ENCODE measurements at regions not wholly inside any gene's neighbourhood (a gene's known extent, or its start where the extent isn't known, plus 50 kb on each side); places are given as distances from the start of the nearest gene placed in this dataset.

DNA sequence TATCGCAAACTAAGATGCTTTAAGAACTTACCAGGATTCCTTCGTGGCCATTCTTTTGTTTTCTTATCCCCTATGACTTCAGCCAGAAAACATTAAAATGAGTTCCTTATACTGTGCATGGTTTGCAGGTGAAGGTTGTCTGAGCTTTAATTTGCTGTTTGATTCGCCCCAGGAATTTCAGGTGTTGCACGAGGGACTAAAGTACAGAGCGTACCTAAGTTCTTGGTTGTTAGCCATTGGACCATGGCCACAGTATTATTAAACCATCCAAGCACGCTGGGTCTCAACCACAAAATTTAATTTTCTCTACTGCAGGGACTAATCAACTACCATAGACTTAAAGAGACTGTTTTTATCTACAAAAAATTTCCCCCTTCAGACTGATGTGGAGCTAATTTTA, 208.4 kb upstream of the MPDZ start:
- H3K79me2 ChIP-seq (ENCODE audit: low read length) = no peaks in the 10 kb centered on the region
- no peaks in the 10 kb centered on the region for H3K9me2 ChIP-seq (replicated peaks; ENCODE audit: insufficient read depth, low read length)
- no peaks in the 10 kb centered on the region for H3K36me3 ChIP-seq (replicated peaks; ENCODE audit: insufficient read depth, low read length)
- H4K20me1 ChIP-seq (ENCODE audit: insufficient read depth, low read length) = no peaks in the 10 kb centered on the region
- H3F3A ChIP-seq (ENCODE audit: insufficient read depth, low read length) = no peaks in the 10 kb centered on the region
- H3K27ac ChIP-seq (ENCODE audit: low read length) = no peak overlapping the region
- H3K4me1 ChIP-seq (ENCODE audit: low read length) = no peaks in the 10 kb centered on the region
- H3K27me3 ChIP-seq (replicated peaks; ENCODE audit: insufficient read depth, low read length) = no peaks in the 10 kb centered on the region
- no peak for DNase-seq
- no peaks in the 10 kb centered on the region for H3K9me3 ChIP-seq (replicated peaks; ENCODE audit: insufficient read depth, low read length)
- no peak overlapping the region for H3K4me3 ChIP-seq (ENCODE audit: low read length)
- H3K4me2 ChIP-seq (ENCODE audit: low read depth, low read length) = no peak overlapping the region
- H2AFZ ChIP-seq (ENCODE audit: low read length) = no peak overlapping the region
- TF ChIP-seq EZH2 (optimal IDR thresholded peaks at IDR 0.05; ENCODE audit: low read depth, low read length) (no peak), CTCF (IDR thresholded peaks at IDR 0.05; ENCODE audit: low read length) (no peak), EZH2phosphoT487 (IDR thresholded peaks at IDR 0.05; ENCODE audit: low read length) (no peak)
- no peak overlapping the region for H3K9ac ChIP-seq (ENCODE audit: low read length)

DNA sequence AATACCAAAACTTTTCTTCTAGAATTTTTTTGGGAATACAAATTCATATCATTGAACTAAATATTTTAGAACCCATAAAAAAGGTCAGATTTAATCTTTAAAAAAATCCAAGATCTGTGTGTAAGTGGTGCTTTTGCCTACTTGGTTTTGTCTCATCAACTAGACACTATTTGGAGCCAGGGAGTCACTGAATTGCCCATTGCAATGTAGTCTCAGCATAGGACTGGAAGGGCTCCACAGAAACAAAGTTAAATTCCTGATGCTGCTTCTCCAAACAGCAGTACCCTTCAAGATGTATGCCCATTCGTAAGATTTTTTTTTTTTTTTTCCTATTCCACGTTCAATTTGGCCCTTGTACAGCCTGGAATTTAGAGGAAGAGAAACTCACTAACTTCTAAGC, 208.0 kb upstream of the MPDZ start:
- H3K27ac ChIP-seq (ENCODE audit: low read length) = no peak overlapping the region
- H3K9ac ChIP-seq (ENCODE audit: low read length) = no peak overlapping the region
- no peak overlapping the region for H3K4me3 ChIP-seq (ENCODE audit: low read length)
- no peaks in the 10 kb centered on the region for H3K36me3 ChIP-seq (replicated peaks; ENCODE audit: insufficient read depth, low read length)
- H2AFZ ChIP-seq (ENCODE audit: low read length) = no peak overlapping the region
- TF ChIP-seq EZH2 (optimal IDR thresholded peaks at IDR 0.05; ENCODE audit: low read depth, low read length) (no peak), CTCF (IDR thresholded peaks at IDR 0.05; ENCODE audit: low read length) (no peak), EZH2phosphoT487 (IDR thresholded peaks at IDR 0.05; ENCODE audit: low read length) (no peak)
- H3K9me3 ChIP-seq (replicated peaks; ENCODE audit: insufficient read depth, low read length) = no peaks in the 10 kb centered on the region
- no peak for DNase-seq
- no peaks in the 10 kb centered on the region for H4K20me1 ChIP-seq (ENCODE audit: insufficient read depth, low read length)
- H3K4me1 ChIP-seq (ENCODE audit: low read length) = no peaks in the 10 kb centered on the region
- H3K27me3 ChIP-seq (replicated peaks; ENCODE audit: insufficient read depth, low read length) = no peaks in the 10 kb centered on the region
- no peaks in the 10 kb centered on the region for H3K79me2 ChIP-seq (ENCODE audit: low read length)
- no peaks in the 10 kb centered on the region for H3F3A ChIP-seq (ENCODE audit: insufficient read depth, low read length)
- H3K9me2 ChIP-seq (replicated peaks; ENCODE audit: insufficient read depth, low read length) = no peaks in the 10 kb centered on the region
- no peak overlapping the region for H3K4me2 ChIP-seq (ENCODE audit: low read depth, low read length)

- Histone ChIP-seq H2AFZ (ENCODE audit: low read length) (no peak overlapping the region), H3F3A (ENCODE audit: insufficient read depth, low read length) (no peaks in the 10 kb centered on the region), H3K9me3 (replicated peaks; ENCODE audit: insufficient read depth, low read length) (no peaks in the 10 kb centered on the region), H3K36me3 (replicated peaks; ENCODE audit: insufficient read depth, low read length) (no peaks in the 10 kb centered on the region), H3K9ac (ENCODE audit: low read length) (no peak overlapping the region), H3K27ac (ENCODE audit: low read length) (no peak overlapping the region), H4K20me1 (ENCODE audit: insufficient read depth, low read length) (no peaks in the 10 kb centered on the region), H3K4me1 (ENCODE audit: low read length) (no peaks in the 10 kb centered on the region), H3K9me2 (replicated peaks; ENCODE audit: insufficient read depth, low read length) (no peaks in the 10 kb centered on the region), H3K79me2 (ENCODE audit: low read length) (no peaks in the 10 kb centered on the region), H3K4me2 (ENCODE audit: low read depth, low read length) (no peak overlapping the region), H3K27me3 (replicated peaks; ENCODE audit: insufficient read depth, low read length) (no peaks in the 10 kb centered on the region), H3K4me3 (ENCODE audit: low read length) (no peak overlapping the region)
- no peak for DNase-seq
- TF ChIP-seq EZH2 (optimal IDR thresholded peaks at IDR 0.05; ENCODE audit: low read depth, low read length) (no peak), EZH2phosphoT487 (IDR thresholded peaks at IDR 0.05; ENCODE audit: low read length) (no peak), CTCF (IDR thresholded peaks at IDR 0.05; ENCODE audit: low read length) (no peak)
Observed at GRCh38 chr9:13487071-13487470, 207.6 kb upstream of the MPDZ start.
